NCI-H1436 treated with DMSO at 0.1 percent for 48 hours (cell line): ENCODE measurements at regions not wholly inside any gene's neighbourhood (a gene's known extent, or its start where the extent isn't known, plus 50 kb on each side); places are given as distances from the start of the nearest gene placed in this dataset.

Source experiments
- DNase-seq: peaks from one replicate; lab custom pipeline; 2025; lab: John Stamatoyannopoulos, UW

- no peak for DNase-seq
Measured at GRCh38 chr12:81022531-81022930, 55.3 kb upstream of the ACSS3 start.

GRCh38 chr12:81021834-81022233 lies 56.0 kb upstream of the ACSS3 start:
- DNase-seq: no peak

GRCh38 chr12:81021131-81021748 lies 56.6 kb upstream of the ACSS3 start:
- no peak for DNase-seq

- DNase-seq: no peak
Measured at GRCh38 chr12:81017792-81018191, 60.1 kb upstream of the ACSS3 start.

GRCh38 chr12:81015510-81015909 lies 62.4 kb upstream of the ACSS3 start:
- DNase-seq: no peak

- no peak for DNase-seq
Measured at GRCh38 chr12:81010641-81011040, 67.2 kb upstream of the ACSS3 start.

GRCh38 chr12:81005606-81006005 lies 67.9 kb upstream of the LIN7A start:
- peak; percentile 17 for DNase-seq

GRCh38 chr12:81000831-81001230 lies 63.1 kb upstream of the LIN7A start:
- DNase-seq: no peak

- no peak for DNase-seq
Measured at GRCh38 chr12:80988986-80989385, 51.3 kb upstream of the LIN7A start.
